ENCODE measurements at regions not wholly inside any gene's neighbourhood (a gene's known extent, or its start where the extent isn't known, plus 50 kb on each side); places are given as distances from the start of the nearest gene placed in this dataset.
"Not testable (repeated sequence)": the region's sequence is repeated elsewhere in the genome, so short reads cannot be mapped to it uniquely, and the experiment has no call there.

GRCh38 chr13:38415233-38415632 is 65.6 kb downstream of the UFM1 start:
- no peak for DNase-seq

GRCh38 chr13:38417241-38417640 is 67.6 kb downstream of the UFM1 start:
- no peak for DNase-seq

- no peak for DNase-seq
Observed at GRCh38 chr13:38417727-38418126, 68.1 kb downstream of the UFM1 start.

GRCh38 chr13:38418286-38418685 is 68.6 kb downstream of the UFM1 start:
- DNase-seq = no peak

- no peak for DNase-seq
Observed at GRCh38 chr13:38419312-38419873, 69.7 kb downstream of the UFM1 start.

GRCh38 chr13:38421590-38422560 is 72.2 kb downstream of the UFM1 start:
- DNase-seq = no peak

- DNase-seq = no peak
Observed at GRCh38 chr13:38429916-38430315, 80.3 kb downstream of the UFM1 start.

GRCh38 chr13:38430796-38431195 is 81.1 kb downstream of the UFM1 start:
- DNase-seq = no peak

- no peak for DNase-seq
Observed at GRCh38 chr13:38440666-38441065, 91.0 kb downstream of the UFM1 start.

- DNase-seq = no peak
Observed at GRCh38 chr13:38444904-38445303, 95.3 kb downstream of the UFM1 start.

GRCh38 chr13:38452656-38453055 is 103.0 kb downstream of the UFM1 start:
- no peak for DNase-seq

- DNase-seq = no peak
Observed at GRCh38 chr13:38462605-38463004, 113.0 kb downstream of the UFM1 start.

GRCh38 chr13:38463048-38463447 is 113.4 kb downstream of the UFM1 start:
- no peak for DNase-seq

GRCh38 chr13:38472411-38472810 is 122.8 kb downstream of the UFM1 start:
- not testable (repeated sequence) for DNase-seq

- DNase-seq = no peak
Observed at GRCh38 chr13:38473305-38473704, 123.7 kb downstream of the UFM1 start.

- DNase-seq = no peak
Observed at GRCh38 chr13:38477676-38478075, 128.0 kb downstream of the UFM1 start.

GRCh38 chr13:38483623-38484022 is 134.0 kb downstream of the UFM1 start:
- DNase-seq = no peak

GRCh38 chr13:38490657-38491056 is 141.0 kb downstream of the UFM1 start:
- DNase-seq = no peak

- DNase-seq = no peak
Observed at GRCh38 chr13:38494445-38494844, 144.8 kb downstream of the UFM1 start.

GRCh38 chr13:38496917-38497316 is 147.3 kb downstream of the UFM1 start:
- no peak for DNase-seq

- no peak for DNase-seq
Observed at GRCh38 chr13:38498271-38498670, 148.6 kb downstream of the UFM1 start.

- no peak for DNase-seq
Observed at GRCh38 chr13:38514575-38514974, 164.9 kb downstream of the UFM1 start.

GRCh38 chr13:38518328-38518727 is 168.5 kb upstream of the FREM2 start:
- DNase-seq = no peak

GRCh38 chr13:38519229-38519911 is 167.5 kb upstream of the FREM2 start:
- DNase-seq = no peak

Data from NCI-H1417 treated with DMSO at 0.1 percent for 48 hours (cell line).